Endothelial cell (in vitro differentiated cells): ENCODE measurements at regions not wholly inside any gene's neighbourhood (a gene's known extent, or its start where the extent isn't known, plus 50 kb on each side); places are given as distances from the start of the nearest gene placed in this dataset.

ENCODE experiments used
- DNase-seq: peaks from one replicate; pipeline ENCODE4 v3.0.0; 2021; ENCODE audit warnings: low spot score
- H3K27ac Mint-ChIP-seq: one replicate; pipeline ENCODE4 v1.8.0; 2021; ENCODE audit warnings: mixed read lengths, inconsistent platforms; ENCODE audit not compliant: unreplicated experiment
- H3K27me3 Mint-ChIP-seq: one replicate; pipeline ENCODE4 v1.8.0; 2021; ENCODE audit warnings: mild to moderate bottlenecking, moderate library complexity, mixed read lengths, inconsistent platforms; ENCODE audit not compliant: unreplicated experiment
- H3K36me3 Mint-ChIP-seq: one replicate; pipeline ENCODE4 v1.8.0; 2021; ENCODE audit warnings: mild to moderate bottlenecking, low read depth, mixed read lengths, inconsistent platforms; ENCODE audit not compliant: unreplicated experiment
- H3K4me1 Mint-ChIP-seq: one replicate; pipeline ENCODE4 v1.8.0; 2021; ENCODE audit warnings: mild to moderate bottlenecking, mixed read lengths, inconsistent platforms; ENCODE audit not compliant: unreplicated experiment
- H3K4me3 Mint-ChIP-seq: one replicate; pipeline ENCODE4 v1.8.0; 2021; ENCODE audit warnings: mild to moderate bottlenecking, mixed read lengths, inconsistent platforms; ENCODE audit not compliant: unreplicated experiment
- H3K9me3 Mint-ChIP-seq: one replicate; pipeline ENCODE4 v1.8.0; 2021; ENCODE audit warnings: mixed read lengths, inconsistent platforms; ENCODE audit not compliant: unreplicated experiment
- CTCF ChIP-seq: fragments of 200-600 bp; sonication (generic); IDR thresholded peaks from one replicate; pipeline ENCODE4 v1.5.0; 2021; ENCODE audit warnings: antibody characterized with exemption; ENCODE audit not compliant: unreplicated experiment

GRCh38 chr6:138637822-138638221 is 135.7 kb upstream of the CCDC28A start:
- Mint-ChIP-seq H3K4me3 (no peak overlapping the region), H3K27ac (no peak overlapping the region), H3K4me1 (peaks cover 18% of the 10 kb centered on the region), H3K36me3 (no peaks in the 10 kb centered on the region), H3K27me3 (no peaks in the 10 kb centered on the region), H3K9me3 (no peaks in the 10 kb centered on the region)
- no peak for DNase-seq
- no peak for TF ChIP-seq CTCF

GRCh38 chr6:138638604-138639003 is 135.0 kb upstream of the CCDC28A start:
- peaks cover 10% of the 10 kb centered on the region for H3K4me1 Mint-ChIP-seq
- no peak for DNase-seq
- no peak for TF ChIP-seq CTCF
- H3K27ac Mint-ChIP-seq, result no peak overlapping the region
- no peak overlapping the region for H3K4me3 Mint-ChIP-seq
- no peaks in the 10 kb centered on the region for H3K36me3 Mint-ChIP-seq
- no peaks in the 10 kb centered on the region for H3K9me3 Mint-ChIP-seq
- no peaks in the 10 kb centered on the region for H3K27me3 Mint-ChIP-seq

- no peak for TF ChIP-seq CTCF
- no peak for DNase-seq
- H3K9me3 Mint-ChIP-seq, result no peaks in the 10 kb centered on the region
- no peaks in the 10 kb centered on the region for H3K36me3 Mint-ChIP-seq
- H3K4me1 Mint-ChIP-seq, result peaks cover 6% of the 10 kb centered on the region
- no peak overlapping the region for H3K4me3 Mint-ChIP-seq
- no peaks in the 10 kb centered on the region for H3K27me3 Mint-ChIP-seq
- no peak overlapping the region for H3K27ac Mint-ChIP-seq
Observed at GRCh38 chr6:138640028-138640427, 133.5 kb upstream of the CCDC28A start.

- H3K36me3 Mint-ChIP-seq, result no peaks in the 10 kb centered on the region
- DNase-seq, result no peak
- no peak for TF ChIP-seq CTCF
- no peaks in the 10 kb centered on the region for H3K9me3 Mint-ChIP-seq
- no peak overlapping the region for H3K4me3 Mint-ChIP-seq
- no peak overlapping the region for H3K27ac Mint-ChIP-seq
- H3K27me3 Mint-ChIP-seq, result no peaks in the 10 kb centered on the region
- H3K4me1 Mint-ChIP-seq, result peaks cover 3% of the 10 kb centered on the region
Observed at GRCh38 chr6:138643210-138643609, 130.4 kb upstream of the CCDC28A start.

GRCh38 chr6:138645976-138646640 is 127.5 kb upstream of the CCDC28A start:
- H3K4me1 Mint-ChIP-seq, result no peaks in the 10 kb centered on the region
- H3K4me3 Mint-ChIP-seq, result no peak overlapping the region
- TF ChIP-seq CTCF, result no peak
- DNase-seq, result no peak
- H3K36me3 Mint-ChIP-seq, result peaks cover 5% of the 10 kb centered on the region
- H3K9me3 Mint-ChIP-seq, result no peaks in the 10 kb centered on the region
- H3K27me3 Mint-ChIP-seq, result no peaks in the 10 kb centered on the region
- no peak overlapping the region for H3K27ac Mint-ChIP-seq
